Loucy (cell line): ENCODE measurements at regions not wholly inside any gene's neighbourhood (a gene's known extent, or its start where the extent isn't known, plus 50 kb on each side); places are given as distances from the start of the nearest gene placed in this dataset.

ENCODE experiments used
- EZH2phosphoT487 ChIP-seq: fragments of 200-600 bp; IDR thresholded peaks from 2 replicates; pipeline ENCODE4 v1.6.1; 2018; ENCODE audit warnings: antibody characterized with exemption, mild to moderate bottlenecking, moderate library complexity, borderline replicate concordance
- TF ChIP-seq, protein P1 (sequence below): fragments of 200-600 bp; sonication (generic); conservative IDR thresholded peaks from 2 replicates; pipeline ENCODE4 v1.5.1; 2014; ENCODE audit warnings: mild to moderate bottlenecking, antibody characterized with exemption, low read length

GRCh38 chr1:199182186-199182843 lies 543.5 kb downstream of the PTPRC start:
- TF ChIP-seq, protein P1, sequence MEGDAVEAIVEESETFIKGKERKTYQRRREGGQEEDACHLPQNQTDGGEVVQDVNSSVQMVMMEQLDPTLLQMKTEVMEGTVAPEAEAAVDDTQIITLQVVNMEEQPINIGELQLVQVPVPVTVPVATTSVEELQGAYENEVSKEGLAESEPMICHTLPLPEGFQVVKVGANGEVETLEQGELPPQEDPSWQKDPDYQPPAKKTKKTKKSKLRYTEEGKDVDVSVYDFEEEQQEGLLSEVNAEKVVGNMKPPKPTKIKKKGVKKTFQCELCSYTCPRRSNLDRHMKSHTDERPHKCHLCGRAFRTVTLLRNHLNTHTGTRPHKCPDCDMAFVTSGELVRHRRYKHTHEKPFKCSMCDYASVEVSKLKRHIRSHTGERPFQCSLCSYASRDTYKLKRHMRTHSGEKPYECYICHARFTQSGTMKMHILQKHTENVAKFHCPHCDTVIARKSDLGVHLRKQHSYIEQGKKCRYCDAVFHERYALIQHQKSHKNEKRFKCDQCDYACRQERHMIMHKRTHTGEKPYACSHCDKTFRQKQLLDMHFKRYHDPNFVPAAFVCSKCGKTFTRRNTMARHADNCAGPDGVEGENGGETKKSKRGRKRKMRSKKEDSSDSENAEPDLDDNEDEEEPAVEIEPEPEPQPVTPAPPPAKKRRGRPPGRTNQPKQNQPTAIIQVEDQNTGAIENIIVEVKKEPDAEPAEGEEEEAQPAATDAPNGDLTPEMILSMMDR = no peak
- no peak for TF ChIP-seq EZH2phosphoT487
